SK-N-SH (cell line): ENCODE measurements at regions not wholly inside any gene's neighbourhood (a gene's known extent, or its start where the extent isn't known, plus 50 kb on each side); places are given as distances from the start of the nearest gene placed in this dataset.

ENCODE experiments used
- CTCF ChIA-PET: fragments of 300-600, 350-600 bp; formaldehyde crosslinking; extraction: SDS; loops from one replicate; lab custom pipeline; 2021; lab: Yijun Ruan, JAX
- POLR2A ChIA-PET: fragments of 350-600 bp; sonication (Branson Sonifier 250); formaldehyde crosslinking; extraction: SDS; loops from one replicate; lab custom pipeline; 2020; ENCODE audit warnings: antibody characterized with exemption, inconsistent platforms; lab: Yijun Ruan, JAX
- DNase-seq: peaks from one replicate; pipeline ENCODE4 v3.0.0; 2012
- H2AFZ ChIP-seq: fragments of 200-600 bp; sonication (generic); 2 replicates; pipeline ENCODE4 v1.8.1; 2016; ENCODE audit warnings: antibody characterized with exemption, mild to moderate bottlenecking, low read depth
- H3F3A ChIP-seq: fragments of 200-600 bp; sonication (generic); replicated peaks from 2 replicates; pipeline ENCODE3; 2016; ENCODE audit warnings: antibody characterized with exemption, mild to moderate bottlenecking; ENCODE audit not compliant: insufficient read depth
- H3K27ac ChIP-seq, 2 experiments: fragments of 200-500 bp in 1 of 2; fragments of 200-600 bp in 1 of 2; sonication (Bioruptor generic) in 1 of 2; sonication (generic), shearing (Covaris generic) in 1 of 2; 2 replicates each; pipeline versions ENCODE4 v1.5.1 to v1.6.1; 2014 to 2016; ENCODE audit warnings: low read depth in 2 of 2, inconsistent platforms in 1 of 2, low read length in 1 of 2, mild to moderate bottlenecking in 1 of 2, mixed read lengths in 1 of 2
- H3K27me3 ChIP-seq: fragments of 200-600 bp; sonication (generic), shearing (Covaris generic); 2 replicates; pipeline ENCODE4 v1.6.1; 2016; ENCODE audit warnings: mixed run types; ENCODE audit not compliant: insufficient read depth
- H3K36me3 ChIP-seq, 2 experiments: fragments of 200-500 bp in 1 of 2; fragments of 200-600 bp in 1 of 2; sonication (Bioruptor generic) in 1 of 2; sonication (generic) in 1 of 2; replicated peaks in 1 of 2; 2 replicates each; pipeline versions ENCODE3 to v1.5.1; 2014 to 2016; ENCODE audit warnings: low read length in 1 of 2, mild to moderate bottlenecking in 1 of 2; ENCODE audit not compliant: insufficient read depth in 2 of 2, control insufficient read depth in 1 of 2
- H3K4me1 ChIP-seq, 2 experiments: fragments of 200-500 bp in 1 of 2; fragments of 200-600 bp in 1 of 2; sonication (Bioruptor generic) in 1 of 2; sonication (generic), shearing (Covaris generic) in 1 of 2; 2 replicates each; pipeline versions ENCODE4 v1.5.1 to v1.6.1; 2014 to 2016; ENCODE audit warnings: low read depth in 1 of 2, low read length in 1 of 2, mixed run types in 1 of 2; ENCODE audit not compliant: insufficient read depth in 2 of 2, control insufficient read depth in 1 of 2
- H3K4me2 ChIP-seq: fragments of 200-600 bp; sonication (generic), shearing (Covaris generic); 2 replicates; pipeline ENCODE4 v1.6.1; 2017; ENCODE audit warnings: mixed run types
- H3K4me3 ChIP-seq, 2 experiments: fragments of 200-500 bp in 1 of 2; fragments of 200-600 bp in 1 of 2; sonication (Bioruptor generic) in 1 of 2; sonication (generic), shearing (Covaris generic) in 1 of 2; 2 replicates each; pipeline versions ENCODE4 v1.5.1 to v1.8.1; 2014 to 2016; ENCODE audit warnings: low read depth in 2 of 2, inconsistent platforms in 1 of 2, low read length in 1 of 2, mild to moderate bottlenecking in 1 of 2, mixed read lengths in 1 of 2, moderate library complexity in 1 of 2
- H3K79me2 ChIP-seq: fragments of 200-600 bp; sonication (generic); 2 replicates; pipeline ENCODE4 v1.8.1; 2017; ENCODE audit warnings: mild to moderate bottlenecking; ENCODE audit not compliant: insufficient read depth
- H3K9ac ChIP-seq: fragments of 200-600 bp; sonication (generic); 2 replicates; pipeline ENCODE4 v1.6.1; 2017; ENCODE audit warnings: mixed run types
- H3K9me2 ChIP-seq: fragments of 200-600 bp; sonication (generic); 2 replicates; pipeline ENCODE4 v1.6.1; 2017; ENCODE audit warnings: mixed run types
- H3K9me3 ChIP-seq: fragments of 200-600 bp; sonication (generic); 2 replicates; pipeline ENCODE4 v1.6.1; 2017; ENCODE audit warnings: mixed run types, mild to moderate bottlenecking, moderate library complexity
- H4K20me1 ChIP-seq: fragments of 200-600 bp; sonication (generic); 2 replicates; pipeline ENCODE4 v1.6.1; 2017; ENCODE audit warnings: mild to moderate bottlenecking, mixed run types; ENCODE audit not compliant: insufficient read depth
- CTCF ChIP-seq: fragments of 200-600 bp; sonication (generic); IDR thresholded peaks from 2 replicates; pipeline ENCODE4 v1.6.1; 2017; ENCODE audit warnings: antibody characterized with exemption, mild to moderate bottlenecking, moderate library complexity
- EP300 ChIP-seq, 2 experiments: IDR thresholded peaks; 2 replicates each; pipeline versions ENCODE4 v1.4.0 to v1.6.1; 2012; ENCODE audit warnings: borderline replicate concordance in 1 of 2, low read depth in 1 of 2, low read length in 1 of 2
- FOSL2 ChIP-seq: IDR thresholded peaks from 2 replicates; pipeline ENCODE4 v1.4.0; 2012; ENCODE audit warnings: low read depth, mild to moderate bottlenecking, moderate library complexity, borderline replicate concordance
- FOXM1 ChIP-seq: IDR thresholded peaks from 2 replicates; pipeline ENCODE4 v1.4.0; 2012; ENCODE audit warnings: low read depth, mild to moderate bottlenecking
- IRF3 ChIP-seq: fragments of 150-350 bp; IDR thresholded peaks from 2 replicates; pipeline ENCODE4 v1.6.1; 2016; ENCODE audit warnings: mild to moderate bottlenecking, low read depth, low read length
- MAX ChIP-seq: IDR thresholded peaks from 2 replicates; pipeline ENCODE4 v1.4.0; 2012; ENCODE audit warnings: low read depth
- NRF1 ChIP-seq: IDR thresholded peaks from 2 replicates; pipeline ENCODE4 v1.6.1; 2012; ENCODE audit warnings: low read depth, mild to moderate bottlenecking, low read length
- PBX3 ChIP-seq: IDR thresholded peaks from 2 replicates; pipeline ENCODE4; 2012
- POLR2AphosphoS5 ChIP-seq: IDR thresholded peaks from 2 replicates; pipeline ENCODE4 v1.6.1; 2012; ENCODE audit warnings: low read depth, low read length
- SMC3 ChIP-seq: IDR thresholded peaks from 2 replicates; pipeline ENCODE4 v1.6.1; 2012; ENCODE audit warnings: low read depth, low read length, improper control_type of control experiment
- TCF12 ChIP-seq: IDR thresholded peaks from 2 replicates; pipeline ENCODE4 v1.4.0; 2012
- TEAD4 ChIP-seq: IDR thresholded peaks from 2 replicates; pipeline ENCODE4 v1.4.0; 2012; ENCODE audit warnings: mild to moderate bottlenecking, borderline replicate concordance; ENCODE audit not compliant: insufficient read depth
- USF2 ChIP-seq: fragments of 150-350 bp; IDR thresholded peaks from 2 replicates; pipeline ENCODE4 v1.6.1; 2017; ENCODE audit warnings: antibody characterized with exemption, low read length, low read depth, borderline replicate concordance
- YY1 ChIP-seq: IDR thresholded peaks from 2 replicates; pipeline ENCODE4 v1.4.0; 2012; ENCODE audit warnings: low read depth, mild to moderate bottlenecking
- ZBTB33 ChIP-seq: IDR thresholded peaks from 2 replicates; pipeline ENCODE4 v1.4.0; 2012; ENCODE audit warnings: low read depth, borderline replicate concordance
- WGBS: methylation state at CpG from one replicate; pipeline ENCODE4 v1.1.6; 2017; ENCODE audit warnings: low lambda C conversion rate; 5-methylcytosine and 5-hydroxymethylcytosine counted together

GRCh38 chr2:187865025-187865424 lies 310.8 kb upstream of the TFPI start:
- Histone ChIP-seq H3K79me2 (no peaks in the 10 kb centered on the region), H3K4me2 (no peak overlapping the region), H2AFZ (no peak overlapping the region), H3K9me2 (no peaks in the 10 kb centered on the region), H3K9ac (no peak overlapping the region), H3K36me3 (no peaks in the 10 kb centered on the region), H3K4me1 (no peaks in the 10 kb centered on the region), H3K27me3 (no peaks in the 10 kb centered on the region), H4K20me1 (no peaks in the 10 kb centered on the region), H3K4me3 (no peak overlapping the region), H3K9me3 (no peaks in the 10 kb centered on the region), H3K27ac (no peak overlapping the region), H3F3A (no peaks in the 10 kb centered on the region)
- TF ChIP-seq TCF12 (no peak), CTCF (no peak), POLR2AphosphoS5 (no peak), EP300 (IDR thresholded peaks at IDR 0.05; ENCODE audit: borderline replicate concordance in 1 of 2, low read depth in 1 of 2, low read length in 1 of 2) (no peak), IRF3 (no peak), ZBTB33 (no peak), USF2 (no peak), FOSL2 (no peak), TEAD4 (no peak), MAX (no peak), SMC3 (no peak), NRF1 (no peak), PBX3 (no peak), YY1 (no peak), FOXM1 (no peak)
- WGBS = 91% methylated on average over 4 of the region's 4 CpGs
- POLR2A ChIA-PET = no interaction called here
- CTCF ChIA-PET = interaction anchor here (1.0 to 2.1 kb wide), 4 partner anchors 10 to 20 kb away, joined by 3 to 7 read pairs (median 5); no protein-coding TSS in a partner anchor
- no peak for DNase-seq
